ENCODE measurements at regions not wholly inside any gene's neighbourhood (a gene's known extent, or its start where the extent isn't known, plus 50 kb on each side); places are given as distances from the start of the nearest gene placed in this dataset.

GRCh38 chr1:64397541-64397940, 72.4 kb upstream of the CACHD1 start:
- Histone ChIP-seq H3K9ac (ENCODE audit: insufficient read depth in 1 of 2, low read depth in 2 of 2, low read length in 2 of 2) (no peak overlapping the region), H3K4me3 (no peak overlapping the region), H3K36me3 (ENCODE audit: control insufficient read depth, insufficient read depth, low read length) (no peaks in the 10 kb centered on the region), H3K9me1 (ENCODE audit: control insufficient read depth, insufficient read depth, low read length) (no peaks in the 10 kb centered on the region), H2AFZ (ENCODE audit: low read depth, low read length) (no peak overlapping the region), H3K79me2 (ENCODE audit: control insufficient read depth, insufficient read depth, low read length) (no peaks in the 10 kb centered on the region), H3K27ac (ENCODE audit: extremely low read depth, low read depth, low read length) (no peak overlapping the region), H3K4me2 (ENCODE audit: insufficient read depth, low read length) (no peak overlapping the region), H3K4me1 (replicated peaks in 1 of 2; ENCODE audit: control insufficient read depth in 2 of 2, insufficient read depth in 2 of 2, low read length in 2 of 2) (no peaks in the 10 kb centered on the region), H3K27me3 (ENCODE audit: control insufficient read depth in 2 of 2, insufficient read depth in 2 of 2, low read length in 2 of 2) (no peaks in the 10 kb centered on the region), H4K20me1 (replicated peaks; ENCODE audit: control insufficient read depth, insufficient read depth, low read length) (no peaks in the 10 kb centered on the region), H3K9me3 (replicated peaks; ENCODE audit: control insufficient read depth, insufficient read depth, low read depth, low read length) (no peaks in the 10 kb centered on the region)
- POLR2A ChIA-PET: no interaction called here
- intact Hi-C loops (cut with micrococcal nuclease) (no loop called here), in situ Hi-C loops (cut with MboI) (no loop called here)
- FAIRE-seq (no peak), ATAC-seq (no peak), DNase-seq (ENCODE audit: extremely low read depth in 1 of 4, low spot score in 3 of 4) (no peak)
- BruUV-seq (replicated peaks): no TSS peak
- WGBS (ENCODE audit: insufficient coverage, low coverage, missing lambda C conversion rate): 3% methylated on average over 2 of the region's 2 CpGs
- no peak for TF ChIP-seq NR4A1 (CRISPR knock-in tag; IDR thresholded peaks at IDR 0.05)
- no peak for TF ChIP-seq NR4A1 (tag; IDR thresholded peaks at IDR 0.05)
- no peak for TF ChIP-seq RFX7 (CRISPR knock-in tag; IDR thresholded peaks at IDR 0.05)
- CTCF ChIA-PET (ENCODE audit: low intra/inter-chr PET ratio): no interaction called here

GRCh38 chr1:64398936-64399335, 71.0 kb upstream of the CACHD1 start:
- Histone ChIP-seq H3K27ac (ENCODE audit: extremely low read depth, low read depth, low read length) (no peak overlapping the region), H3K36me3 (ENCODE audit: control insufficient read depth, insufficient read depth, low read length) (no peaks in the 10 kb centered on the region), H3K9me1 (ENCODE audit: control insufficient read depth, insufficient read depth, low read length) (no peaks in the 10 kb centered on the region), H3K9ac (ENCODE audit: insufficient read depth in 1 of 2, low read depth in 2 of 2, low read length in 2 of 2) (no peak overlapping the region), H3K4me2 (ENCODE audit: insufficient read depth, low read length) (no peak overlapping the region), H3K4me1 (replicated peaks in 1 of 2; ENCODE audit: control insufficient read depth in 2 of 2, insufficient read depth in 2 of 2, low read length in 2 of 2) (no peaks in the 10 kb centered on the region), H3K79me2 (ENCODE audit: control insufficient read depth, insufficient read depth, low read length) (no peaks in the 10 kb centered on the region), H4K20me1 (replicated peaks; ENCODE audit: control insufficient read depth, insufficient read depth, low read length) (no peaks in the 10 kb centered on the region), H3K9me3 (replicated peaks; ENCODE audit: control insufficient read depth, insufficient read depth, low read depth, low read length) (no peaks in the 10 kb centered on the region), H2AFZ (ENCODE audit: low read depth, low read length) (no peak overlapping the region), H3K27me3 (ENCODE audit: control insufficient read depth in 2 of 2, insufficient read depth in 2 of 2, low read length in 2 of 2) (no peaks in the 10 kb centered on the region), H3K4me3 (no peak overlapping the region)
- DNase-seq (ENCODE audit: extremely low read depth in 1 of 4, low spot score in 3 of 4) (no peak), FAIRE-seq (no peak), ATAC-seq (no peak)
- in situ Hi-C loops (cut with MboI) (no loop called here), intact Hi-C loops (cut with micrococcal nuclease) (no loop called here)
- no TSS peak for BruUV-seq (replicated peaks)
- WGBS (ENCODE audit: insufficient coverage, low coverage, missing lambda C conversion rate): 0% methylated on average over 5 of the region's 5 CpGs
- ChIA-PET CTCF (ENCODE audit: low intra/inter-chr PET ratio) (no interaction called here), POLR2A (no interaction called here)
- TF ChIP-seq LEF1 (IDR thresholded peaks at IDR 0.05): no peak
- no peak for TF ChIP-seq SMAD3 (CRISPR knock-in tag; conservative IDR thresholded peaks at IDR 0.05)
- TF ChIP-seq ELF2 (CRISPR knock-in tag; IDR thresholded peaks at IDR 0.05): no peak
- TF ChIP-seq KDM1A (IDR thresholded peaks at IDR 0.05): no peak
- no peak for TF ChIP-seq ZNF449 (CRISPR knock-in tag; IDR thresholded peaks at IDR 0.05)

All from K562 (cell line).